Pons (tissue), 1 donor: ENCODE measurements at regions not wholly inside any gene's neighbourhood (a gene's known extent, or its start where the extent isn't known, plus 50 kb on each side); places are given as distances from the start of the nearest gene placed in this dataset.
"Not testable (repeated sequence)": the region's sequence is repeated elsewhere in the genome, so short reads cannot be mapped to it uniquely, and the experiment has no call there.

Source experiments
- DNase-seq: peaks from one replicate; pipeline ENCODE4 v3.0.0-alpha.2; 2016; ENCODE audit warnings: low spot score

GRCh38 chr11:21723678-21724077 lies 469.2 kb upstream of the ANO5 start:
- DNase-seq, result no peak

GRCh38 chr11:21727102-21727501 lies 465.8 kb upstream of the ANO5 start:
- no peak for DNase-seq

GRCh38 chr11:21736404-21736803 lies 456.5 kb upstream of the ANO5 start:
- DNase-seq, result no peak

DNA sequence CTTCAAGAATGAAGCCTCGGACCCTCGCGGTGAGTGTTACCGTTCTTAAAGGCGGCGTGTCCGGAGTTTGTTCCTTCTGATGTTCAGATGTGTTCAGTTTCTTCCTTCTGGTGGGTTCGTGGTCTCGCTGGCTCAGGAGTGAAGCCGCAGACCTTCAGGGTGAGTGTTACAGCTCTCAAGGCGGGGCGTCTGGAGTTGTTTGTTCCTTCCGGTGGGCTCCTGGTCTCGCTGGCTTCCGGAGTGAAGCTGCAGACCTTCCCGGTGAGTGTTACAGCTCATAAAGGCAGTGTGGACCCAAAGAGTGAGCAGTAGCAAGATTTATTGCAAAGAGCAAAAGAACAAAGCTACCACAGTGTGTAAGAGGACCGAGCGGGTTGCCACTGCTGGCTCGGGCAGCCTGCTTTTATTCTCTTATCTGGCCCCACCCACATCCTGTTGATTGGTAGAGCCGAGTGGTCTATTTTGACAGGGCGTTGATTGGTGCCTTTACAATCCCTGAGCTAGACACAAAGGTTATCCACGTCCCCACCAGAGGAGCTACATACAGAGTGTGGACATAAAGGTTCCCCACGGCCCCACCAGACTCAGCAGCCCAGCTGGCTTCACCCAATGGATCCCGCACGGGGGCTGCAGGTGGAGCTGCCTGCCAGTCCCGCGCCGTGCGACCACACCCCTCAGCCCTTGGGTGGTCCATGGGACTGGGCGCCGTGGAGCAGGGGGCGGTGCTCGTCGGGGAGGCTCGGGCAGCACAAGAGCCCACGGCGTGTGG lies 440.2 kb upstream of the ANO5 start:
- DNase-seq, result not testable (repeated sequence)

- DNase-seq, result not testable (repeated sequence)
Observed at GRCh38 chr11:21753244-21753767, 439.6 kb upstream of the ANO5 start.

DNA sequence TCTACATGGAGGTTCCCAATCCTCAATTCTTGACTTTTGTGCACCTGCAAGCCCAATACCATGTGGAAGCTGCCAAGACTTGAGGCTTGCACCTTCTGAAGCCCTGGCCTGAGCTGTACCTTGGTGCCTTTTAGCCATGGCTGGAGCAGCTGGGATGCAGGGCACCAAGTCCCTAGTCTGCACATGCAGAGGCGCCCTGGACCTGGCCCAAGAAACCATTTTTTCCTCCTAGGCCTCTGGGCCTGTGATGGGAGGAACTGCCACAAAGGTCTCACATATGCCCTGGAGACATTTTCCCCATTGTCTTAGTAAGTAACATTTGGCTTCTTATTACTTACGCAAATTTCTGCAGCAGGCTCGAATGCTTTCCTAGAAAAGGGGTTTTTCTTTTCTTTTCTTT lies 431.9 kb upstream of the ANO5 start:
- DNase-seq, result no peak

DNA sequence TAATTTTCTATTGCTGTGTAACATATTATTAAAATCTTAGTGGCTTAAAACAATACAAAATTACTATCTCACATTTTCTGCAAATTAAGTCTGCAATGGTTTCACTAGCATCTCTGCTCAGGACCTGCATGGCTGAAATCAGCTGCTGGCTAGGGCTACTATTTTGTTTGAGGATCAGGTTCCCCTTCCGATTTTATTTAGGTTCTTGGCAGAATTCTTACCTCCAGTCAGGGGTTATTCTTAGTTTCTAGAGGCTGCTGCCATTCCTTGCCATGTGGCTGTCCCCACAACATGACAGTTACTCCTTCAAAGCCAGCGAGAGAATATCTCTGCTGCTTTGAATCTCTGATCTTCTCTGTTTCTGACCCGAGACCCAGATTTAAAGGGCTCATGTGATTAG lies 424.5 kb upstream of the ANO5 start:
- no peak for DNase-seq

DNA sequence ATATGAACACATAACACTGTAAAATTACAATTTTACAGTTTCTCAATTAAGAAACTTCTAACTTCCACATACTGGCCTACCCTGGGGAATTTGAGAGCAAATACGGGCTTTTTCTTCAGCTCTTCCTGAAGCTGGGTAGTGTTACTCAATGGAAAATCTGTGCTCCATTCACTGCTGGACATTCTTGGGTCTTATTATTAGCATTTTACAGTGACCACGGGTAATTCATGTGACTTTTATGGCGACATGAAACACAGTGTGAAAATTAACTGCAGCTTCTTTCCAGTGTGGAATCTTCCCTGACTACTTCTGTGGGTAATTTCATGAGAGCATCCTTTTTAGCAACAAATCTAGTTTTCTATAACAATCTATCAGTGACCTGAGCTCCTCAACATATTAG lies 423.7 kb upstream of the ANO5 start:
- DNase-seq, result no peak

DNA sequence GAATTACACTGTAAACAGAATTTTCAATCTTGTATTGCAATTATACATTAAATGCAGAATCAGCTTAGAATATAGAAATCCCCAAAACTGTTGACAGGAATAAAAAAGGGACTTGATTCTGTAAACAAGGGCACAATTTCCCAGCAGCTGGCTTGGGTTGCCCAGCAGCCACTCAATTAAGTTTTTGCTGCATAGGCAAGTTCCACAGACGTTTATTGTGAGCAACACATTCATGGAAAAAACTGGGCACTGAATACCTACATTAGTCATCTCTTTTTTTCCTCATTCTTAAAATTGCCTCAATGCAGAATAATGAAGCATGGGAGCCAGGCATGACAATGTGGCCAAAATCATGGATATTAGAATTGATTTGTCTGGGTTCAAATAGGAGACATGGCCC lies 421.8 kb upstream of the ANO5 start:
- DNase-seq, result peak; percentile 28

- DNase-seq, result peak; percentile 20
Observed at GRCh38 chr11:21774212-21774611, 418.7 kb upstream of the ANO5 start.

GRCh38 chr11:21775911-21776310 lies 417.0 kb upstream of the ANO5 start:
- no peak for DNase-seq

DNA sequence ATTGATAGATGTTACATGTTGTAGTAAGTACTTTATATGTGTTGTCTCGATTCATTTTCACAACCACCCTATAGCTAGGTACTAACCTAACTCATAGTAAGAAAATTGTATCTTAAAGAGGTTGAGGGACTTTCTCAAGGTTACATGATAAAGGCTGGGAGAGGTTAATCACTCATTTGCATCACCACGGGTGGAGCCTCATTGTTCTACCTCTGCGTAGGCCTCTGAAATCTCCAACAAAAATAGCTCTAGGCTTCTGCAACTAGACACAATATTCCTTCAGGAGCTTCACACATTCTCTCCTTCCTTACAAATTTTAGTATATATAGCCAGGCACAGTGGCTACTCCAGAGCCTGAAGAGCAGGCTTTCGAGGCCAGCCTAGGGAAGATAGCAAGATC lies 408.9 kb upstream of the ANO5 start:
- DNase-seq, result no peak

DNA sequence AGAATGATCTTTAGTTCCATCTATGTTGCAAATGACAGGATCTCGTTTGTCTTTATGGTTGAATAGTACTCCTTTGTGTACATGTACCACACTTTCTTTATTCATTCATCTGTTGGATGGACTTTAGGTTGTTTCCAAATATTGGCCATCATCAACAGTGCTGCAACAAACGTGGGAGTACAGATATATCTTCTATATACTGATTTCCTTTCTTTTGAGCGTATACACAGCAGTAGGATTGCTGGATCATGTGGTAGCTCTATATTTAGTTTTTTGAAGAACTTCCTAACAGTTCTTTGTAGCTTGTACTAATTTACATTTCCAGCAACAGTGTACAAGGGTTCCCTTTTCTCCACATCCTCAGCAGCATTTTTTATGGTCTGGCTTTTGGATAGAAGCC lies 407.5 kb upstream of the ANO5 start:
- DNase-seq, result no peak

- no peak for DNase-seq
Observed at GRCh38 chr11:21794306-21794705, 398.6 kb upstream of the ANO5 start.

DNA sequence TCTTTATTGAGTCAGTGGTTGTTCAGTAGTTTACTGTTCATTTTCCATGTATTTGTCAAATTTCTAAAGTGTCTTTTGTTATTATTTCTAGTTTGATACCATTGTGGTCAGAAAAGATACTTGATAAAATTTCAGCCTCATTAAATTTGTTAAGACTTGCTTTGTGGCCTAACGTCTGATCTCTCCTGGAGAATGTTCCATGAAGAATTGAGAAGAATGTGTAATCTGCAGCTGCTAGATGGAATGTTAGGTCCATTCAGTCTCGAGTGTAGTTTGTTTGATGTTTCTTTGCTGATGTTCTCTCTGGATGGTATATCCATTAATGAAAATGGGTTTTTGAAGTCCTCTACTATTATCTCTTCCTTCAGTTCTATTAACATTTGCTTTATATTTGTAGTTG lies 394.7 kb upstream of the ANO5 start:
- no peak for DNase-seq

DNA sequence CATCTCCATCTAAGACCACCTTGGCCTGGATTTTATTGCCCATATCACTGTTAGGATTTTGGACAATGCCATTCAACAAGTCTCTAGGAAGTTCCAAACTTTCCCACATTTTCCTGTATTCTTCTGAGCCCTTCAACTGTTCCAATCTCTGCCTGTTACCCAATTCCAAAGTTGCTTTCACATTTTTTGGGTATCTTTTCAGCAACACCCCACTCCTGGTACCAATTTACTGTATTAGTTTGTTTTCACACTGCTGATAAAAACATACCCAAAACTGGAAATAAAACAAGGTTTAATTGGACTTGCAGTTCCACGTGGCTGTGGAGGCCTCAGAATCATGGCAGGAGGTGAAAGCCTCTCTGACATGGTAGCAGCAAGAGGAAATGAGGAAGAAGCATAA lies 388.4 kb upstream of the ANO5 start:
- not testable (repeated sequence) for DNase-seq

DNA sequence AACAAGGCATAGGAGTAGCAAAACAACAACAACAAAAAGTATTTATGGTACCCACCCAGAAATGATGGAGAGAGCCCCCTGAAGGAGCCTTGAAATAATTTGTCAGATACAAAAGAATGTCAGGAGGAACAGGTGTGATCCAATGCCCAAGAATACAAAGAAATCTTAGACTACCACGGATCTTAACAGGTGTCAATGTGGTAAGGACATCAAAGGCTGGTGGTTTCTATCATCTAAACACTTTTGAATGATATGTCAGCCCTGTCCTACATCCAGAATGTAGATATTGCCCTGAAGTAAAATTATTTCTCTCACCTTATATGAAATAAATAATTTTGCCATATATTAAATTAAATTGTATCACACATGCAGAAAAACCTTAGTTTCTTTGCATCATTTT lies 386.4 kb upstream of the ANO5 start:
- no peak for DNase-seq

GRCh38 chr11:21806947-21807346 lies 385.9 kb upstream of the ANO5 start:
- no peak for DNase-seq

GRCh38 chr11:21807350-21807749 lies 385.5 kb upstream of the ANO5 start:
- DNase-seq, result no peak

DNA sequence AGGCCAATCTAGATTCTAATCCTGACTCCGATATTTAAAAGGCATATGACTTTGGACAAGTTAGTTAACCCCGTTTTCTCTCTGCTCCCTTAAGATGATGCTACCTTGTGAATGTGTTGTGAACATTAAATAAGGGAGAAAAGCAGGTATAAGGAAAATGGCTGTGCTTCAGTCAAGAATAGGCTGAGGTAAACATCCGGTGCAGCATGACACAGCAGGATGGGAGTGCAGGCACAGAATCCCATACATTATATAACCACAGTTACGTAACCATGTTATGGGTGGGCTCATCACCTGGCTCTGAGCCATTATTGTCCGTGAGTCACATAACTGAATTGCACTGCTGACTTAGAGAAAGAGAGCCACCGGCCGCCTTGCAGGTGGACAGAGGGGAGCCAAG lies 382.2 kb upstream of the ANO5 start:
- no peak for DNase-seq

GRCh38 chr11:21811572-21811971 lies 381.3 kb upstream of the ANO5 start:
- no peak for DNase-seq

- DNase-seq, result no peak
Observed at GRCh38 chr11:21814169-21814568, 378.7 kb upstream of the ANO5 start.

GRCh38 chr11:21817696-21818095 lies 375.2 kb upstream of the ANO5 start:
- DNase-seq, result no peak

DNA sequence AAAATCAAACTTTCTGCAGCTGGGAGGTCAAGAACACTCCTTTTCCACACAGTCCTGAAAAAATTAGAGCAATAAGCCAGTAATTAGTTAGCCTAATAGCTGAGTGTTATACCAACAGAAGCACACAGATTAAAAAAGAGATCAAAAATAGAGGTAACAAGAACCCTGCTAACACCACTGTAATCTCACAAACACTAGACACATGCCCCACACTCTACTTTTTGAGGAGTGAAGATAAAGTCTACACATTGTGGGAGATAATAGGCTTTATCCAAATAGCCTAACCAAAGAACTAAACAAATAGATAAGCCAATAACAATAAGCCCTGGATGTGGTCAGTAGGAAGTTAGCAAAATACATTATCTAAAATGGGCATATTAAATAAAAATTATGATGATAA lies 372.7 kb upstream of the ANO5 start:
- no peak for DNase-seq
